ENCODE measurements at regions not wholly inside any gene's neighbourhood (a gene's known extent, or its start where the extent isn't known, plus 50 kb on each side); places are given as distances from the start of the nearest gene placed in this dataset.

GRCh38 chr16:35752012-35752772, 2292.8 kb downstream of the TP53TG3F start:
- TF ChIP-seq TARDBP (IDR thresholded peaks at IDR 0.05) = no peak
- TF ChIP-seq NFRKB (IDR thresholded peaks at IDR 0.05) = no peak
- TF ChIP-seq FOXK2 (IDR thresholded peaks at IDR 0.05) = no peak
- no peak for TF ChIP-seq SP1 (IDR thresholded peaks at IDR 0.05)

Data from HEK293T (cell line).